GM23338 (cell line): ENCODE measurements at regions not wholly inside any gene's neighbourhood (a gene's known extent, or its start where the extent isn't known, plus 50 kb on each side); places are given as distances from the start of the nearest gene placed in this dataset.

Experiments used
- ATAC-seq: fragments of 200-7000 bp; cut with Tn5 transposase; 3 replicates; pipeline ENCODE4 v1.9.1; 2020
- DNase-seq: peaks from one replicate; pipeline ENCODE4 v3.0.0-alpha.2; 2015; ENCODE audit warnings: low spot score
- H2AFZ ChIP-seq: fragments of 200-600 bp; sonication (generic); 2 replicates; pipeline ENCODE4 v1.8.0; 2016; ENCODE audit warnings: antibody characterized with exemption, mild to moderate bottlenecking, moderate library complexity
- H3F3A ChIP-seq: fragments of 200-600 bp; sonication (generic); replicated peaks from 2 replicates; pipeline ENCODE4 v1.8.0; 2017; ENCODE audit warnings: antibody characterized with exemption, mixed run types, low read depth
- H3K27ac ChIP-seq: fragments of 200-600 bp; sonication (generic); 2 replicates; pipeline ENCODE4 v1.6.1; 2016; ENCODE audit warnings: low read depth
- H3K27me3 ChIP-seq: fragments of 200-600 bp; sonication (generic); 2 replicates; pipeline ENCODE4 v1.8.0; 2016; ENCODE audit warnings: mild to moderate bottlenecking, mixed run types, moderate library complexity; ENCODE audit not compliant: insufficient read depth
- H3K36me3 ChIP-seq: fragments of 200-600 bp; sonication (generic); 2 replicates; pipeline ENCODE4 v1.8.0; 2016; ENCODE audit warnings: mild to moderate bottlenecking; ENCODE audit not compliant: insufficient read depth
- H3K4me1 ChIP-seq: fragments of 200-600 bp; sonication (generic); 2 replicates; pipeline ENCODE4 v1.8.0; 2016; ENCODE audit warnings: mild to moderate bottlenecking, moderate library complexity; ENCODE audit not compliant: insufficient read depth
- H3K4me2 ChIP-seq: fragments of 200-600 bp; sonication (generic); 2 replicates; pipeline ENCODE4 v1.7.1; 2017; ENCODE audit warnings: mixed run types
- H3K4me3 ChIP-seq: fragments of 200-600 bp; sonication (generic); 2 replicates; pipeline ENCODE4 v1.6.1; 2016; ENCODE audit warnings: mixed run types
- H3K79me2 ChIP-seq: fragments of 200-600 bp; sonication (generic); replicated peaks from 2 replicates; pipeline ENCODE4 v1.8.0; 2017; ENCODE audit warnings: mild to moderate bottlenecking; ENCODE audit not compliant: insufficient read depth
- H3K9me2 ChIP-seq: fragments of 200-600 bp; sonication (generic); 2 replicates; pipeline ENCODE4 v1.8.0; 2017; ENCODE audit not compliant: insufficient read depth
- H4K20me1 ChIP-seq: fragments of 200-600 bp; sonication (generic); replicated peaks from 2 replicates; pipeline ENCODE4 v1.8.0; 2017; ENCODE audit warnings: mild to moderate bottlenecking; ENCODE audit not compliant: insufficient read depth
- H3K27ac Mint-ChIP-seq: 2 replicates; pipeline ENCODE4 v1.8.0; 2020; ENCODE audit warnings: inconsistent platforms, mild to moderate bottlenecking, moderate library complexity, mixed read lengths
- H3K27me3 Mint-ChIP-seq: 3 replicates; pipeline ENCODE4 v1.8.0; 2022; ENCODE audit warnings: low read depth, mild to moderate bottlenecking, moderate library complexity, mixed read lengths, inconsistent platforms; ENCODE audit not compliant: insufficient read depth, poor library complexity
- H3K36me3 Mint-ChIP-seq: 3 replicates; pipeline ENCODE4 v1.8.0; 2021; ENCODE audit warnings: low read depth, mild to moderate bottlenecking, inconsistent platforms, moderate library complexity, mixed read lengths
- H3K4me1 Mint-ChIP-seq: 3 replicates; pipeline ENCODE4 v1.8.0; 2020; ENCODE audit warnings: mild to moderate bottlenecking, inconsistent platforms, mixed read lengths
- H3K4me3 Mint-ChIP-seq: 3 replicates; pipeline ENCODE4 v1.8.0; 2021; ENCODE audit warnings: moderate library complexity, mild to moderate bottlenecking, inconsistent platforms, mixed read lengths
- H3K9me3 Mint-ChIP-seq: 3 replicates; pipeline ENCODE4 v1.8.0; 2020; ENCODE audit warnings: moderate library complexity, mild to moderate bottlenecking, inconsistent platforms, mixed read lengths
- CREB1 ChIP-seq: fragments of 250-450 bp; sonication (Bioruptor Pico); IDR thresholded peaks from 2 replicates; pipeline ENCODE4 v1.5.0; 2020; ENCODE audit warnings: low read depth, mild to moderate bottlenecking, moderate library complexity
- CTCF ChIP-seq, 2 experiments: fragments of 200-600 bp in 1 of 2; sonication (generic) in 1 of 2; conservative IDR thresholded peaks; 2 replicates each; pipeline versions ENCODE4 v1.5.1 to v1.6.1; 2016 to 2017; ENCODE audit warnings: antibody characterized with exemption in 2 of 2, low read depth in 2 of 2, mild to moderate bottlenecking in 2 of 2, moderate library complexity in 1 of 2
- EZH2 ChIP-seq: fragments of 200-600 bp; sonication (generic); IDR thresholded peaks from one replicate; pipeline ENCODE4 v1.8.0; 2017; ENCODE audit warnings: antibody characterized with exemption, mild to moderate bottlenecking, low read depth; ENCODE audit not compliant: unreplicated experiment
- EZH2phosphoT487 ChIP-seq: fragments of 200-600 bp; sonication (generic); IDR thresholded peaks from one replicate; pipeline ENCODE4 v1.8.1; 2018; ENCODE audit warnings: antibody characterized with exemption; ENCODE audit not compliant: unreplicated experiment
- JUNB ChIP-seq: IDR thresholded peaks from one replicate; pipeline ENCODE4 v1.6.1; 2016; ENCODE audit warnings: antibody characterized with exemption; ENCODE audit not compliant: unreplicated experiment
- NANOG ChIP-seq: IDR thresholded peaks from 2 replicates; pipeline ENCODE4 v1.6.1; 2016; ENCODE audit warnings: antibody characterized with exemption, borderline replicate concordance
- POLR2AphosphoS5 ChIP-seq: IDR thresholded peaks from 2 replicates; pipeline ENCODE4 v1.6.1; 2016; ENCODE audit warnings: antibody characterized with exemption, low read depth
- REST ChIP-seq: IDR thresholded peaks from one replicate; pipeline ENCODE4 v1.6.1; 2018; ENCODE audit warnings: antibody characterized with exemption; ENCODE audit not compliant: unreplicated experiment
- STAT1 ChIP-seq: IDR thresholded peaks from one replicate; pipeline ENCODE4 v1.6.1; 2016; ENCODE audit warnings: antibody characterized with exemption; ENCODE audit not compliant: unreplicated experiment
- ZNF114 ChIP-seq: fragments of 250-450 bp; sonication (Bioruptor Pico); IDR thresholded peaks from 2 replicates; pipeline ENCODE4 v1.5.0; 2020; ENCODE audit warnings: mild to moderate bottlenecking, moderate library complexity
- ZNF331 ChIP-seq: fragments of 250-450 bp; sonication (Bioruptor Pico); IDR thresholded peaks from 2 replicates; pipeline ENCODE4 v1.5.0; 2020; ENCODE audit warnings: low read depth, mild to moderate bottlenecking, moderate library complexity
- ZNF462 ChIP-seq: fragments of 250-450 bp; sonication (Bioruptor Pico); IDR thresholded peaks from 2 replicates; pipeline ENCODE4 v1.5.0; 2020; ENCODE audit warnings: mild to moderate bottlenecking, moderate library complexity
- TF ChIP-seq, protein P1 (sequence below): IDR thresholded peaks from 2 replicates; pipeline ENCODE4 v1.6.1; 2016; ENCODE audit warnings: antibody characterized with exemption

DNA sequence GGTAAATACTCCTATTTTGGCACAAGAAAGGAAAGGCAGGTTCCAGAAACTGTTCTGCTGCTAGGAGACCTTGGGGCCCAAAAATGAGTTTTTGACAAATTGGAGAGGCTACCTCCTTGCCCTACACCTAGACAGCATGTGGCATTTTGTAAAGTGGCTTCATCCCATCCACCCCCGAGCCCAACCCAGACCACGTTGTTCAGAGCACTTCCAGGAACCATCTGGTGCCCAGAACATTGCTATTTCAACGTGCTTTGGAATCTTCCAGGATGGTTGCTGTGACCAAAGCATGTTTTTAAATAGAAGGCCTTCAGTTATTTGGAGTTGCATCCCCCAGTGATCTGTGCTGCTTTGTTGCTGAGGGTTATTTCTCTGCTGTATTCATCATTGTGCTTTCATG is 116.3 kb upstream of the TOM1L1 start:
- H3K27ac Mint-ChIP-seq, result no peak overlapping the region
- no peaks in the 10 kb centered on the region for H3K4me1 Mint-ChIP-seq
- H3F3A ChIP-seq, result no peaks in the 10 kb centered on the region
- H3K36me3 ChIP-seq, result no peaks in the 10 kb centered on the region
- H3K9me3 Mint-ChIP-seq, result no peaks in the 10 kb centered on the region
- H3K9me2 ChIP-seq, result no peaks in the 10 kb centered on the region
- no peaks in the 10 kb centered on the region for H3K79me2 ChIP-seq
- H2AFZ ChIP-seq, result no peak overlapping the region
- H3K27ac ChIP-seq, result no peak overlapping the region
- no peaks in the 10 kb centered on the region for H4K20me1 ChIP-seq
- no peaks in the 10 kb centered on the region for H3K4me1 ChIP-seq
- H3K4me3 ChIP-seq, result no peak overlapping the region
- DNase-seq (no peak), ATAC-seq (no peak)
- no peaks in the 10 kb centered on the region for H3K36me3 Mint-ChIP-seq
- H3K4me3 Mint-ChIP-seq, result no peak overlapping the region
- H3K27me3 Mint-ChIP-seq, result no peaks in the 10 kb centered on the region
- no peaks in the 10 kb centered on the region for H3K27me3 ChIP-seq
- no peak for TF ChIP-seq JUNB
- TF ChIP-seq EZH2phosphoT487, result no peak
- no peak for TF ChIP-seq ZNF114 (CRISPR knock-in tag)
- no peak for TF ChIP-seq STAT1
- TF ChIP-seq, protein P1, sequence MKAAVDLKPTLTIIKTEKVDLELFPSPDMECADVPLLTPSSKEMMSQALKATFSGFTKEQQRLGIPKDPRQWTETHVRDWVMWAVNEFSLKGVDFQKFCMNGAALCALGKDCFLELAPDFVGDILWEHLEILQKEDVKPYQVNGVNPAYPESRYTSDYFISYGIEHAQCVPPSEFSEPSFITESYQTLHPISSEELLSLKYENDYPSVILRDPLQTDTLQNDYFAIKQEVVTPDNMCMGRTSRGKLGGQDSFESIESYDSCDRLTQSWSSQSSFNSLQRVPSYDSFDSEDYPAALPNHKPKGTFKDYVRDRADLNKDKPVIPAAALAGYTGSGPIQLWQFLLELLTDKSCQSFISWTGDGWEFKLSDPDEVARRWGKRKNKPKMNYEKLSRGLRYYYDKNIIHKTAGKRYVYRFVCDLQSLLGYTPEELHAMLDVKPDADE, result no peak
- TF ChIP-seq ZNF331, result no peak
- TF ChIP-seq EZH2, result no peak
- TF ChIP-seq NANOG, result no peak
- TF ChIP-seq CTCF (conservative IDR thresholded peaks at IDR 0.05; ENCODE audit: low read depth in 2 of 2), result no peak
- no peak for TF ChIP-seq POLR2AphosphoS5
- TF ChIP-seq CREB1 (CRISPR knock-in tag), result no peak
- TF ChIP-seq REST, result no peak
- TF ChIP-seq ZNF462 (CRISPR knock-in tag), result no peak
- H3K4me2 ChIP-seq, result no peak overlapping the region
